COR-L47 (cell line): ENCODE measurements at regions not wholly inside any gene's neighbourhood (a gene's known extent, or its start where the extent isn't known, plus 50 kb on each side); places are given as distances from the start of the nearest gene placed in this dataset.
"Not testable (repeated sequence)": the region's sequence is repeated elsewhere in the genome, so short reads cannot be mapped to it uniquely, and the experiment has no call there.

ENCODE experiments used
- DNase-seq: peaks from one replicate; lab custom pipeline; 2025; lab: John Stamatoyannopoulos, UW

DNA sequence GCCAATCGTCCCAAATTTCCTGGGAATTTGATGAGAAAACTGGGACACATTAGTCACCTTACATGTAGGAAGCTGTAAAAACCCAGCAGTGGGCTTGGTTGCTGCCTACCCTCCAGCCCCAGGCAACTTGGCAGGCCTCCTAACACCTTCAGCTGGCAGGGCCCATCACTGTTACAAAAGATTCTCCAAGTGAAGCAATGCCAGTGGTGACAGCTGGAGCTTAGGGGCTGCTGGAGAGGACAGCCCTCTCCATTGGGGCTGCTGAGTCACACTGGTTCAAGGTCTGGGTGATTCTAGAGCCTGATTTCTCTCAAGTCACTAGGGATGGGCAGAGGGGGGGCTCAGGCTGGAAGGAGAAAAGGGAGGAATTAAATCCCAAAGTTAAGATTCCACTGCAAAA, 180.6 kb downstream of the COPRS start:
- DNase-seq: no peak

DNA sequence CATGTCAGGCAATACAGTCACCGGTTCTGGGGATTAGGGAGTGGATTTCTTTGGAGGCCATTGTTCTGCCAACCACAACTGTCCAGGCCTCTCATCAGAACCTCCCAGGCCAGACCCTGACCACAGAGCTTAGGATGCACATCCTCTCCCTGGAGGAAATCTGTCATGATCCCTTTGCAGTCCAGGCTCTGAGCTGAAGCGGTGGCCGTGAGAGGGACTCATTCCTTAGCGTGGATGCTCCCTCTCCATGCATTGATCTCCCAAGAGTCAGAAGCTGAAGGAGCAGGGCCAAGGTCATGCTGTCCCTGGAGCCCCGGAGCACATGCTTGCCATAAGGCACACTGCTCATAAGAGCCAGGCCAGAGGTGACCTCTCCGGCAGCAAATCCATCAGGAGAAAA, 181.4 kb downstream of the COPRS start:
- DNase-seq: no peak

DNA sequence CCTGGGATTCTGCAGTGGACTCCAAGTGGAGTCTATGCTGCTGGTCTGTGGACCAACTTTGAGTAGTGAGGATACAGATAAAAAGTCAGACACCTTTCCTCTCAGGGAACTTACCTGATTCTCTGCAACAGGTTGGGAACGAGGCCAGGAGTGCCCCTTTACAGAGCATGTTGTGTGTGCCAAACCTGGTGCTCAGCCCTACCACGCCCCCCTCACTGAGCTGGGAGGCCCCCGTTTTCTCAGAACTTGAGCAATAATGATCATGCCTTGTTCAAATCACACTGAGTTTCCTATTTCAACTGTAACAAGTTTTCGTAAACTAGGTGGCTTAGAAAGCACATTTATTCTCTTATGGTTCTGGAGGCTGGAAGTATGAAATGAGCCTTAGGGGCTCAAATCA, 182.0 kb downstream of the COPRS start:
- no peak for DNase-seq

DNA sequence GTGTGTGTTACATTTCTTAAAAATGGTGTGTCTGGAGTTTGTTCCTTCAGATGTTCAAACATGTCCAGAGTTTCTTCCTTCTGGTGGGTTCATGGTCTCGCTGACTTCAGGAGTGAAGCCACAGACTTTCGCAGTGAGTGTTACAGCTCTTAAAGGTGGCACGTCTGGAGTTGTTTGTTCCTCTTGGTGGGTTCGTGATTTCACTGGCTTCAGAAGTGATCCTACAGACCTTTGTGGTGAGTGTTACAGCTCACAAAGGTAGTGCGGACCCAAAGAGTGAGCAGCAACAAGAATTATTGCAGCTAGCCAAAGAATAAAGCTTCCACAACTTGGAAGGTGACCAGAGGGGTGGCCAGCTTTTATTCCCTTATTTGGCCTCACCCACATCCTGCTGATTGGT, 183.7 kb downstream of the COPRS start:
- not testable (repeated sequence) for DNase-seq

DNA sequence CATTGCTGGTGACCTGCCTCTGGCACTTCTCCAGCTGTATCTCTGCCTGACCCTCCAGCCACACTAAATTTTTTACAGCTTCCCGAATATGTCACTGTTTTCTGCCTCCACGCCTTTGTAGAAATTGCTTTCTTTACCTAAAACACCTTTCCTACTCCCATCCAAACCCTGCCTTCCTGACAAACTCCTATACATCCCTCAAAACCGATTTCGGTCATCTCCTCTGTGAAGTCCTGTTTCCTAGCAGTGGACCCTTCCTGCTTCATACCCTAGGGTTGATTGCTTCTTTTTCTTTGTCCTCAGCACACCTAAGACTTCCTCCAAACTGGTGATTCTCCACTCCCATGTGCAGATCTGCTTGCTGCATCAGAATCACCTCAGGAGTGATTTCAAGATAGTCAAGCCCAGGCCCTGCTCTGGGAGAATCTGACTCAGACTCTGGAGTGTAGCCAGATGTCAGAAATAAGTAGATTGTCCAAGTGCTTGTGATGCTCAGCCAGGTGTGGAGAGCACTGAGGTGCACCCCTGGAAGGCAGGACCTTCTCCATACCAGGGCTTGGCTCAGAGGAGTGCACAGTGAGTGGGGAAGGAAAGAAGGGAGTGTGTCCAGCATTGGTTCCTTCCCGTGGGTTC, 184.2 kb downstream of the COPRS start:
- no peak for DNase-seq

DNA sequence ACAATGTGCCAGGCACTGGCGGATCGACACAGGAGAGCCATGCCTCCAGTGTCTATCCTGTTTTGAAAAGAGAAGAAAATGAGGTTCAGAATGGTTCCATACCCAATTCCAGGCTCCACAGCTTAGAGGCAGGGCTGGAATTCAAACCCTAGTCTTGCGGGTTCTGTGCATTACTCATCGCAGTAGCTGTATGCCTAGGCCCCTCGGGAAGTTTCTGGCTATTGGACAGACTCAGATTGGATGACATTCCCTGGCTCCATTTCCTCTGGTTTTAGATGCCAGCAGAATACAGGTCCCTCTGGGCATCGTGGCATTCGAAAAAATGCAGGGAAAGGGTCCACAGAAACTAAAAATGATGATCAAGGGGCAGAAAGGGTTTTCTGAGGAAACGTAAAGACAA, 184.7 kb downstream of the COPRS start:
- no peak for DNase-seq

DNA sequence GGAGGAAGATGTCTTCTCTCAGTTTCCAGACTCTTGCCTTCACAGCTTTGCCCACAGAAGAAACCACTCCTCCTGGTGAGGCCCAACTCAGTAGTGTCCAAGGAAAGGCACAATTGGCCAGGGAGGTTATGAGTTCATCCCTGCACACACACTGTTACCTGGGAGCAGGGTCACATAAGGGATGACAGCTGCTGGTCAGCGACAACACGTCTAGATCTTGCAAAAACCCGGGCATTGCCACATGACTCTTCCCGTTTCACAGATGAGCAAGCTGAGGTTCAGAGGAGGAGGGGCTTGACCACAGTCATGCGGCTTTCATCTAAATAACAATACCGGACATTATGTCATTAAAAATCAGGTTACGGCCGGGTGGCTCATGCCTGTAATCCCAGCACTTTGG, 186.0 kb downstream of the COPRS start:
- DNase-seq: no peak

DNA sequence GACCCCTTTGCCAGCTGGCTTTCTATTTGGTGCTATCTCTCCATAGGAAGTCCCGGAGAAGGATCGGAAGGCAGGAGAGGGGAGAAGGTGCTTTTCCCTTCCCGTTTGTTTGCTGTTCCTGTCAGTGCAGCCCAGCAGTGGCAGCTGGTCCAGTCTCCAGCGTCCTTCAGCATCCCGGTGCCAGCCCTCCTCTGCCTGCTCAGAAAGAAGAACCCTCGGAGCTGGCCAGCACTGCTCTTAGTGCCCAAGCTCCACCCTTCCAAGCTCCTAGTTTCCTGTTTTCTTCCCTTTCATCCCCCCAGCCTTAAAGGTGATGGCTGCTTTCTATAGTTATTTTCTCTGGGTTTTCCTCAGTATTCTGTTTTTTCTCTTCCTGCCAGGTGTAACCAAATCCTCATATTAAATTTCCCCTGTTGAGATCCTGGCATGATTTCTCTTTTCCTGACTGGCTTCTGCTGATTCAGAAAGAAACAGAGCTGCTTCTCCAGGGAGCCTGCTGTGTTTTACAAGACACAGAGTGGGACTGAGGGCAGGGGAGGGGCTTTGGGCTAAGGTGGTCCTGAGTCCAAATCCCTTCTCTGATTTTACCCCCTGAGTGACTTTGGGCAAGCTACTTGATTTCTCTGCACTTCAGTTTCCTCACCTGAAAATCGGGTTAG, 186.8 kb downstream of the COPRS start:
- DNase-seq: no peak

DNA sequence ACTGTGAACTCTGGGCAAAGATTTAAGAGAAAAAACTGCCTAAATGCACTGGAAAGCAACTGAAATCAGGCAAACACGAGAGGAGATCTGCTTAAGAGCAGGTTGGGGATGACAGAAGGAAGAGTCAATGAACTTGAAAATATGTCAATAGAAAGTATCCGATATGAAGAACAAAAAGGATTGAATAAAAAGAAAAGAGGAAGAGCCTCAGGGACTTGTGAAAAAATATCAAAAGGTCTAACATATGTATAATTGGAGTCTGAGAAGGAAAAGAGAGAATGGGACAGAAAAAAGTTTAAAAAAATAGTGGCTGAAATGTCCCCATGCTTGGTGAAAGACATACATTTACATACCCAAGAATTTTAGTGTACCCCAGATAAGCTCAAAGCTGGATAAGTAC, 195.5 kb downstream of the COPRS start:
- DNase-seq: no peak

DNA sequence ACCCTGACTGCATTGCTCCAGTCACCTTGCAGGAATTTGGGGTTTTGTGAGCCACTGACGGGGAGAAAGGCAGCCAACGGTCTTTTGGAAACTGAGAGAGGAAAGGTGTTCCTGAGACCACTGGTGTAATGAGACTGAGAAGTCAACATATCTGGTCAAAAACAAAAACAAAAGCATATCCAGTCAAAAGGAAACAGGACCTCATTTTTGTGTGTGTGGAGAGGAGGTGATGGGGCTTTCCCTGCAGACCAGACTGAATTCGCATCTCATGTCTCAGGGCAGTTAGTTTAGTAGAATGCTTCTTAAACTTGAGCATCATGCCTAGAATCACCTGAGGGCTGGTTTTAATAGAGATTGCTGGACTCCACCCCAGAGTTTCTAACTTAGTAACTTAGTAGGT, 198.4 kb downstream of the COPRS start:
- DNase-seq: no peak

DNA sequence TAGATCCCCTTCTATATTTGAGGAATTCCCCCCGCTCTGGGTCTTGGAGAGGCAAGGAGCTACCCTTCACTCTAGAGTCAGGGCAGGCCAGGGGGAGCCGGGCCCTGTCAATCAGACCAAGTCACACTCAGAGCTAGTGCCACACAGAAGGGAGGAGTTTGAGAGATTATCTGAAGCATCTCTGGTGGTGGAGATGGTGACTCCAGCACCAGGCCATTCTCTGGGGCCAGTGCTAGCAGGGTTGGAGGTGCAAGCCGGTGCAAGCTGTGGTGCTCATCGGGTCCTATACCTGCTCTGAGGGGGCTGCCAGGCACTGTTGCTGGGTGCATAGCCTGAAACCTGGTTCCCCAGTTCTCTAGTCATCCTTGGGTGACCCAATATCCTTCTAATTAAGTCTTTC, 201.2 kb downstream of the COPRS start:
- no peak for DNase-seq

DNA sequence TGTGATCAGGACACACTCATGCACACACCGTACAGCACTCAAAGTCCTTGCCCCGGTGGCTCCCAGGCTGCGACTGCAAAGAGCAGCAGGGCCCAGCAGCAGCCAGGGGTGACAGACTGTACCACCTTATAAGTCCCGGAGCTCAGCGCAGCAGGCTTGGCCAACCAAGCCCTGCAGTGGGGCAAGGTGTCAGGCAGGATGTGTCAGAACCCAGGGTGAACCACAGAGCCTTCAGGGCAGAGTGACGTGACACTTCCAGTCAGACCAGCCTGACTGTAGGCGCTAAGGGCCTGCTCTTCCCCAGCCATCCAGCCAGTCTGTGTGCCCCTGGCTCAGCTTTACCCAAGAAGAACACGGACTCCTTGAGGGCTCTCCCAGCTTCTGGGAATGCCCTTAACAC, 204.1 kb downstream of the COPRS start:
- no peak for DNase-seq

DNA sequence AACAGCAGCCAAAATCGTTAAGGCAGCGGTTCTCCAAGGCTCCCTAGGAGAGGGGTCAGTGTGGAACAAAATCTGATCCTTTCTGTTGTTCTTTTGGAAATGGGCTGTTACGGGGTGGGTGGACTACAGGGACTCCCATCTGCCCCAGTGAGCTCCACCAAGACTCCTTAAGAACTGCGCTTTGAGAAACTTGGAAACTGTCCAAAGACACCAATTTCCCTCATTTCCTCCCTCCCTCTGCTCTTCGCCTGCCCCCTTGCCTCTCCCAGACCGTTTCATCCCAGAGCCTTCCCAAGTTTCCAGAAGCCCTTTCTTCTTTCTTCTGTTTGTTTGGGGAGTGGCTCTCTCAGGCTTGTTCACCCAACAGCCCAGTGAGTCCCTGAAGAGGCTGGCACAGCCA, 205.4 kb downstream of the COPRS start:
- DNase-seq: no peak

DNA sequence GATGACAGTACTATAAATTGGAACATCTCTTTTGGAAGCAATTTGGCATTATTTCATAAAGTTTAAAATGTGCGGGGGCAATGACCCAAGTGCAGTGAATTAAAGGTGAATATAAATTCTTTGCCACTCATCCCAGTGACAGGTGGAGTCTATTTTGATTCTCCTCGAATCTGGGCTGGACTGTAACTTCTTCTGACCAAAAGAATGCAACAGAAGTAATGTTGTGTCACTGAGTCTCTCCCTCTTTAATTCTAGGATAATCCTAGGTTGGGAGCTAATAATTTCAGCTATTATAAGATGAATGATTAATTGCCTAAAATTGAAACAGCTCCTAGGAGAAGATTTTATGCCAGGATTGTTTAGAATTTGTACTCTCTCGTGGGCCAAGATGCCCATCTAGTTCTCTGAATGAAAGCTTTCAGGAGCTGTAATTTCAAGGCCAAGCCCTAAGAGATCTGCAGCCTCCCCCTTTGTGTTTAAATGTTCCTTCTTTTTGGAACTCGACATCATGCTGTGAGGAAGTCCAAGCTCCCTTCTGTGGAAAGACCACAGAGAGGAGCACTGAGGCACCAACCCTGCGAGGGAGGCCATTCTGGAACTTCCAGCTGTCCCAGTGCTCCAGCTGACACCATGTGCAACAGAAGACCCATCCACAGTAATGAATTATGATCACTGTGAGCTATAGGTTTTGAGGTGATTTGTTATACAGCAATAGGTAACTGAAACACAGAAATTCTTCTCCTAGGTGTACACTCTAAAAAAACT, 208.1 kb downstream of the COPRS start:
- no peak for DNase-seq

DNA sequence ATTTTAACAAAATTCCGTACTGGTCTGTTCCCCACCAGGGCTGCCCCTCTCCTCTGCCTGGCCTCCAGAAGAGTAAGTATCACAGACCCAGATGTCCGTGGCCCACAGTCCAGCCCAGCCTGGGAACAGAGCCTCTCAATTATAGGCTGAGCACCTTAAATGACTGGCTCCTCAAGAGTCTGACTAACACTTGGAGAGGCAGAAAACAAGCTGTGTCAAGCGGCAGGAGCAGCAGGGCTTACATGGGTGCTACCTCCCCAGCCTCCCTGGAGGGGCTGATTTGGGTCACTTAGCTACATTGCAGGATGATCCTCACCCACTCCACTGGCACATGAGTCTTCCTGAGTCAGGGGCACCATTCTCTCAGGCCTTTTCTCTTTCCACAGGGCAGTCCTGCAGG, 209.7 kb downstream of the COPRS start:
- no peak for DNase-seq

DNA sequence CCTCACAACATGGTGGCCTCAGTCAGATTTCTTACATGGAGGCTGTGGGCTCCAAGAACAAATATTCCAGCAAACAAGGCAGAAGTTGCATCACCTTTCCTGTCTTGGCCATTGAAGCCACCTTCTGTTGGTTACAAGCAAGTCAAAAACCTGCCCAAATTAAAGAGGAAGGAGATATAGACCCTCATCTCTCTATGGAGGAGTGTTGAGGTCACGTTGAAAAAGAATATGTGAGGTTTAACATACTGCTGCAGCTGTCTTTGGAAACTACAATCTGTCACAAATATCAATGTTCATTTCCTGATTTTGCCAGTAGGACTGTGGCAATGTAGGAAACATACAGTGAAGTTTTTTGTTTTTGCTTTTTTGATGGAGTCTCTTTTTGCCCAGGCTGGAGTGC, 211.4 kb downstream of the COPRS start:
- no peak for DNase-seq

DNA sequence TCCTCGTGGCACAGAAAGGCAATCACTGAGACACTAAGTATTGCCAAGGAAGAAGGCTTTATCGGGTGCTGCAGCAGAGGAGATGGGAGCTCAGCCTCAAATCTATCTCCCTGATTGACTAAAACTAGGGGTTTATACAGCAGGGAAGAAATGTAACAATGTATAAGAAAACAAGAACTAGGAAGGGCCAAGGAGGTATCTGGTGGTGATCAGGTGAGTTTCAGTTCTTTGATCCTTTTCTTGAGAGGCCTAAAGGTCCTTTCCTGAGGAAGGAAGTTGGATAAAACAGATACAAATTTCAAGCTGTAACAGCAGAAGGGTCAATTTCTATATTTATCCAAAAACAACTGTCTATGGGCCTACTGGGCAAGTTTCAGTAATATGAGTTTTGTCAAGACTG, 212.4 kb downstream of the COPRS start:
- no peak for DNase-seq

DNA sequence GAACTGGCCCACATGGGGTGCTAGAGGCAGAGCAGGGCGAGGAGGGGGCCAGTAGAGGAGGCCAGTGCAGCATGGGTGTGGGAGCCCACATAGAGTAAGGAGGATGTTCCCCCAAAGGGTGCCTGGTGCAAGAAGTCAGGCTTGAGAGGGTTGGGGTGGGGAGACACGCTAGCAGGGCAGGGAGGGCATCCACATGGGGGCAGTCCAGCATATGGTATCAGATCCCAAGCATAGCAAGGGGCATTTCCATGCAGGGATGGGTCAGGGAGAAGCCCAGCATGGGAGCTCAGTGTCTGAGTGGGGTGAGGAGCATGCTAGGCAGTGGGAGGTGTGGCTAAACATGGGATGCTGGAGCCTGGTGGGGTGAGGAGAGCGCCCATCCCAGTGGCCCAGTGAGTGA, 213.7 kb downstream of the COPRS start:
- DNase-seq: no peak

DNA sequence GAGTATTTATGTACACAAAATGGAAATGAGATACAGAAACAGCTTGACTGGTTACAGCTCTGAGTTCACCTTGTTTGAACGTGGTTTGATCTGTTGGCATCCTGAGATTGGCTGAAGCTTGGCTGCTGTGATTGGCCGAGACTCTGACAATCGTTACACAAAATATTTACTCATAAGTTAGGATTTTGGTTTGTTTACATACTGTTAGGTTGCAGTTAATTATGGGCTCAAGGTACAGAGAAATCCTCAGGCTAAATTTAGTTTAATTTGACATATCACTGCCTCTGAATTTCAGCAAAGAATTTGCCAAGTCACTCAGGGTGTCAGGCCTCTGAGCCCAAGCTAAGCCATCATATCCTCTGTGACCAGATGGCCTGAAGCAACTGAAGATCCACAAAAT, 227.3 kb downstream of the COPRS start:
- DNase-seq: no peak

DNA sequence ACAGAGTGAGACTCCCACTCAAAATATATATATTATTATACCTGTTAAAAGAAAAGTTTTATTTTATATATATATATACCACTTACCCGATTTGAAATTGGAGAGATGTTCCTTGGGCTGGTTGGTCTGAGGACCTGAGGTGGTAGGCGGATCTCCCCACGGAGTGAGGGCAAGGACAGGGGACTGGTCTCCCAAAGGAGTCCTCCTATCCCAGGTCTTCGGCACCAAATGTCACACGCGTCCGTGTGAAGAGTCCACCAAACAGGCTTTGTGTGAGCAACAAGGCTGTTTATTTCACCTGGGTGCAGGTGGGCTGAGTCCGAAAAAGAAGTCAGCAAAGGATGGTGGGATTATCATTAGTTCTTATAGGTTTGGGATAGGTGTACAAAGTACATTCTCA, 228.2 kb downstream of the COPRS start:
- not testable (repeated sequence) for DNase-seq

DNA sequence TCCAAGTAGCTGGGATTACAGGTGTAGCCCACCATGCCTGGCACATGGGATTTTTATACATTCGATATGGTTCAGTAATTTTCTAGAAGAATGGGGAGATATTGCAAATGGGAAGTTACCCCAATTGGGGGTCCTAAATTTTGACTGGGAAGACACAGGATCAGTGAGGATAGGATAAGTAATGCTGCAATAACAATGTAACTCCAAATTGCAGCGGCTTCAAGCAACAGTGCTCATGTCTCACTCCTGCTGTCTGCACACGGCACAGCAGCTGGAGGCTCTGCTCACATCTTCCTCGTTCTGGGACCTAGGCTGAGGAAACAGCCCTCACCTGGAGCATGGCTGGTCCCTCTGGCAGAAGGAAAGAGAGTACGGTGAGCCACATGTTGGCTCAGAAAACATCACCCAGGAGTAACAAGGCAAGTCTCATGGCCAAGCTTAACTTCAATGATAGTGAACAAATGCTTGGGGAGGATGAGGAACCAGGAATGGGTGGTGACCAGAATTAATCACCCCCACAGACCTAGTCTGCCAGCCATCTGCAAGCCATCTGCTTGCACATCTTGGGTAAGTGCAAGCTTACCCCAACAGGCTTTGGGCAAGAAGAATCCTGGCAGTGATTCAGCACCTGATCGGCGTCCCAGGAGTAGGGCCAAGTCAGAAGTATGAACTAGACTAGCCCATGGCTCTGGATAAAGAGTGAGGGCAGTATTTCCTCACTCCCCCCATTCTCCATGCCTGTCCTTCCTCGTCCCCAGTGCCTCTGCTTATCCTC, 229.2 kb downstream of the COPRS start:
- no peak for DNase-seq

DNA sequence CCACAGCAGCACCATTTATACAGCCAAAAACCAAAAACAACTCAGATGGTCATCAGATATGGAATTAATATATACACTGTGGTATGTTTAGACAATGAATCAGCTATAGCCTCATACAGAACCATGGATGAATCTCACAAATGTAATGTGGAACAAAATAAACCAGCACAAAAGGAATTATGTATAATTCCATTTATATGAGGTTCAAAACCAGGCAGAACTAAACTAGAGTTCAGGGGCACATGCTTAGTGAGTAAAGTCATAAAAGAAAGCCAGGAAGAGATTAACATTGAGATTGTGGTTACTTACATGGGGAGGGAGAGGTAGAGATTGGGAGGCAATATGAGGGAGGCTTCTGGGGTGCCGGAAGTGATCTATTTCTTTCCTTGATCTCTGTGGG, 231.1 kb downstream of the COPRS start:
- DNase-seq: no peak

DNA sequence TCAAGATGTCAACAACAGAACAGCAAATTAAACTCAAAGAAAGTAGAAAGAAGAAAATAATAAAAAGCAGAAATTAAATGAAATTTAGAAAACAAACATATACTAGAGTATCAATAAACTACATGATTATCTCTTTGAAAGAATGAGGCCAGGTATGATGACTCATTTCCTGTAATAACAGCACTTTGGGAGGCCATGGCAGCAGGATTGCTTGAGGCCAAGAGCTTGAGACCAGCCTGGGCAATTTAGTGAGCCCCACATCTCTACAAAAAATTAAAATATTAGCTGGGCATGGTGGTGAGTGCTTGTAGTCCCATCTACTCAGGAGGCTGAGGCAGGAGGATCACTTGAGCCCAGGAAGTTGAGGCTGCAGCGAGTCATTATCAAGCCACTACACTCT, 232.5 kb downstream of the RAB11FIP4 start:
- no peak for DNase-seq
